ENCODE measurements at regions not wholly inside any gene's neighbourhood (a gene's known extent, or its start where the extent isn't known, plus 50 kb on each side); places are given as distances from the start of the nearest gene placed in this dataset.

DNA sequence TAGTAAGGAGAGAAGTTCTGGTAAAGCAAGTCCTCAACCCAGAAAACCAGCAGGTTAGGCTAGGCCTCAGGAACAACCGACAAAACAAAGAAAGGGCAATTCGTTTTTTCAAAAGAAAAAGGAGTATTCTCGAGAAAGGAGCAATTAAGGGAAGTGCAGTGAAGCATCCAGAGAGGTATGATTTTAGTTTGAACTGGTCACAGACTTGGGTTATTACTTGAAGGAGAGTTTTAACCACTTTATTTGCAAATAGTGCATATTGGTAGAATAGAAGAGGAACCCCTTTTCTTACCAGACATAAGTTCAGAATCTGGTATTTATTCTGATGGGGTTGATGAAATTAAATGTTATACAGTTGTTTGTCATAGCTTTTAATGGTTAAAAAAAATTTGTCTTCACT lies 110.0 kb upstream of the GCFC2 start:
- TF ChIP-seq POLR2A (IDR thresholded peaks at IDR 0.05): no peak
- TF ChIP-seq, protein P1, sequence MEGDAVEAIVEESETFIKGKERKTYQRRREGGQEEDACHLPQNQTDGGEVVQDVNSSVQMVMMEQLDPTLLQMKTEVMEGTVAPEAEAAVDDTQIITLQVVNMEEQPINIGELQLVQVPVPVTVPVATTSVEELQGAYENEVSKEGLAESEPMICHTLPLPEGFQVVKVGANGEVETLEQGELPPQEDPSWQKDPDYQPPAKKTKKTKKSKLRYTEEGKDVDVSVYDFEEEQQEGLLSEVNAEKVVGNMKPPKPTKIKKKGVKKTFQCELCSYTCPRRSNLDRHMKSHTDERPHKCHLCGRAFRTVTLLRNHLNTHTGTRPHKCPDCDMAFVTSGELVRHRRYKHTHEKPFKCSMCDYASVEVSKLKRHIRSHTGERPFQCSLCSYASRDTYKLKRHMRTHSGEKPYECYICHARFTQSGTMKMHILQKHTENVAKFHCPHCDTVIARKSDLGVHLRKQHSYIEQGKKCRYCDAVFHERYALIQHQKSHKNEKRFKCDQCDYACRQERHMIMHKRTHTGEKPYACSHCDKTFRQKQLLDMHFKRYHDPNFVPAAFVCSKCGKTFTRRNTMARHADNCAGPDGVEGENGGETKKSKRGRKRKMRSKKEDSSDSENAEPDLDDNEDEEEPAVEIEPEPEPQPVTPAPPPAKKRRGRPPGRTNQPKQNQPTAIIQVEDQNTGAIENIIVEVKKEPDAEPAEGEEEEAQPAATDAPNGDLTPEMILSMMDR (IDR thresholded peaks at IDR 0.05): no peak
